H1 (cell line): ENCODE measurements at regions not wholly inside any gene's neighbourhood (a gene's known extent, or its start where the extent isn't known, plus 50 kb on each side); places are given as distances from the start of the nearest gene placed in this dataset.

ENCODE experiments used
- CTCF ChIA-PET: fragments of 300-600 bp; sonication (Branson Sonifier 250); formaldehyde crosslinking; loops from one replicate; lab custom pipeline; 2021; ENCODE audit not compliant: partially characterized antibody; lab: Charles Lee
- POLR2A ChIA-PET: fragments of 300-600 bp; sonication (Branson Sonifier 250); formaldehyde crosslinking; loops from one replicate; lab custom pipeline; 2021; ENCODE audit warnings: inconsistent platforms; ENCODE audit not compliant: partially characterized antibody; lab: Charles Lee
- DNase-seq, 2 experiments: peaks; one replicate each; pipeline versions ENCODE4 v3.0.0 to v3.0.0-alpha.2; 2010 to 2022; ENCODE audit warnings: low spot score in 2 of 2, low read depth in 1 of 2, mixed read lengths in 1 of 2
- FAIRE-seq: peaks from 2 replicates; lab custom pipeline; 2011; peaks lifted over from hg19 to GRCh38; lab: Jason Lieb, UNC
- H2AFZ ChIP-seq: 2 replicates; pipeline ENCODE4 v1.8.1; 2012; ENCODE audit warnings: low read length, inconsistent platforms
- H2AK5ac ChIP-seq: 2 replicates; pipeline ENCODE4 v1.6.1; 2013; ENCODE audit warnings: low read depth, low read length
- H2BK120ac ChIP-seq: replicated peaks from 2 replicates; pipeline ENCODE3; 2013; ENCODE audit warnings: low read depth, low read length, inconsistent platforms
- H2BK12ac ChIP-seq: 2 replicates; pipeline ENCODE4 v1.6.1; 2013; ENCODE audit warnings: low read depth, low read length
- H2BK15ac ChIP-seq: 2 replicates; pipeline ENCODE4 v1.6.1; 2013; ENCODE audit warnings: low read length
- H2BK20ac ChIP-seq: 2 replicates; pipeline ENCODE4 v1.6.1; 2013; ENCODE audit warnings: low read length
- H2BK5ac ChIP-seq: 2 replicates; pipeline ENCODE4 v1.6.1; 2013; ENCODE audit warnings: low read depth, low read length
- H3K14ac ChIP-seq: 2 replicates; pipeline ENCODE4 v1.6.1; 2013; ENCODE audit warnings: inconsistent platforms; ENCODE audit not compliant: insufficient read length
- H3K18ac ChIP-seq: 2 replicates; pipeline ENCODE4 v1.6.1; 2013; ENCODE audit warnings: low read length; ENCODE audit errors: extremely low read depth
- H3K23ac ChIP-seq: 2 replicates; pipeline ENCODE4 v1.6.1; 2013; ENCODE audit warnings: inconsistent platforms; ENCODE audit not compliant: insufficient read length
- H3K23me2 ChIP-seq: 2 replicates; pipeline ENCODE4 v1.6.1; 2013; ENCODE audit warnings: low read depth, low read length
- H3K27ac ChIP-seq: 2 replicates; pipeline ENCODE4 v1.6.1; 2011; ENCODE audit warnings: low read depth, low read length, inconsistent platforms
- H3K27me3 ChIP-seq, 4 experiments: replicated peaks in 1 of 4; 1 replicate in 1 of 4; 2 replicates in 3 of 4; pipeline versions ENCODE4 v1.6.1 to v1.8.1; 2011 to 2013; ENCODE audit warnings: low read length in 3 of 4, mild to moderate bottlenecking in 3 of 4, inconsistent platforms in 2 of 4, mixed read lengths in 2 of 4, moderate library complexity in 1 of 4; ENCODE audit not compliant: control insufficient read depth in 3 of 4, insufficient read depth in 3 of 4; ENCODE audit errors: extremely low read depth in 1 of 4
- H3K36me3 ChIP-seq, 4 experiments: 2 replicates each; pipeline versions ENCODE4 v1.6.1 to v1.8.1; 2011 to 2013; ENCODE audit warnings: mild to moderate bottlenecking in 4 of 4, low read length in 3 of 4, moderate library complexity in 2 of 4, control low read depth in 1 of 4, inconsistent platforms in 1 of 4; ENCODE audit not compliant: insufficient read depth in 4 of 4, control insufficient read depth in 2 of 4
- H3K4ac ChIP-seq: replicated peaks from 2 replicates; pipeline ENCODE3; 2013; ENCODE audit warnings: low read length, low read depth, mixed read lengths, inconsistent platforms; ENCODE audit not compliant: insufficient read length
- H3K4me1 ChIP-seq, 4 experiments: replicated peaks in 1 of 4; 1 replicate in 1 of 4; 2 replicates in 3 of 4; pipeline versions ENCODE4 v1.6.1 to v1.8.1; 2011 to 2013; ENCODE audit warnings: low read length in 3 of 4, inconsistent platforms in 2 of 4, mixed read lengths in 1 of 4; ENCODE audit not compliant: insufficient read depth in 4 of 4, control insufficient read depth in 3 of 4
- H3K4me2 ChIP-seq, 2 experiments: 2 replicates each; pipeline versions ENCODE4 v1.6.1 to v1.8.1; 2011 to 2013; ENCODE audit warnings: low read depth in 2 of 2, low read length in 2 of 2, control low read depth in 1 of 2, inconsistent platforms in 1 of 2, mild to moderate bottlenecking in 1 of 2; ENCODE audit not compliant: insufficient read depth in 1 of 2
- H3K4me3 ChIP-seq, 4 experiments: fragments of 200-600, 300-600 bp in 1 of 4; sonication (generic), shearing (Covaris generic), sonication (Bioruptor Twin) in 1 of 4; 2 replicates each; pipeline versions ENCODE4 v1.5.1 to v1.8.1; 2011 to 2016; ENCODE audit warnings: low read length in 4 of 4, low read depth in 3 of 4, control low read depth in 2 of 4, inconsistent platforms in 2 of 4, mild to moderate bottlenecking in 2 of 4, mixed read lengths in 1 of 4, moderate library complexity in 1 of 4; ENCODE audit not compliant: insufficient read depth in 2 of 4; ENCODE audit errors: extremely low read depth in 1 of 4
- H3K56ac ChIP-seq: replicated peaks from 2 replicates; pipeline ENCODE3; 2013; ENCODE audit warnings: low read depth, mild to moderate bottlenecking, mixed read lengths, low read length, inconsistent platforms; ENCODE audit not compliant: insufficient read length
- H3K79me1 ChIP-seq: 2 replicates; pipeline ENCODE4 v1.6.1; 2013; ENCODE audit warnings: low read depth, low read length, control low read depth
- H3K79me2 ChIP-seq, 2 experiments: 2 replicates each; pipeline versions ENCODE4 v1.6.1 to v1.8.1; 2012 to 2013; ENCODE audit warnings: low read length in 2 of 2, mild to moderate bottlenecking in 2 of 2, inconsistent platforms in 1 of 2; ENCODE audit not compliant: insufficient read depth in 2 of 2, control insufficient read depth in 1 of 2
- H3K9ac ChIP-seq, 4 experiments: replicated peaks in 1 of 4; 1 replicate in 1 of 4; 2 replicates in 3 of 4; pipeline versions ENCODE4 v1.6.1 to v1.8.1; 2011 to 2013; ENCODE audit warnings: low read depth in 3 of 4, low read length in 3 of 4, control low read depth in 2 of 4, mild to moderate bottlenecking in 2 of 4, moderate library complexity in 2 of 4, inconsistent platforms in 1 of 4; ENCODE audit errors: extremely low read depth in 1 of 4
- H3K9me3 ChIP-seq, 2 experiments: 2 replicates each; pipeline versions ENCODE4 v1.6.1 to v1.8.1; 2012 to 2013; ENCODE audit warnings: mild to moderate bottlenecking in 2 of 2, moderate library complexity in 2 of 2, control low read depth in 1 of 2, inconsistent platforms in 1 of 2, low read depth in 1 of 2, low read length in 1 of 2, mixed read lengths in 1 of 2; ENCODE audit not compliant: insufficient read depth in 2 of 2
- H4K20me1 ChIP-seq, 2 experiments: replicated peaks in 1 of 2; 2 replicates each; pipeline versions ENCODE3 to v1.8.1; 2011 to 2013; ENCODE audit warnings: inconsistent platforms in 2 of 2, low read length in 2 of 2, mild to moderate bottlenecking in 1 of 2; ENCODE audit not compliant: insufficient read depth in 2 of 2, control insufficient read depth in 1 of 2
- H4K5ac ChIP-seq: 2 replicates; pipeline ENCODE4 v1.6.1; 2013; ENCODE audit warnings: low read length, low read depth, mixed read lengths, inconsistent platforms; ENCODE audit not compliant: insufficient read length
- H4K8ac ChIP-seq: 2 replicates; pipeline ENCODE4 v1.8.0; 2013; ENCODE audit warnings: mild to moderate bottlenecking, moderate library complexity, low read length, inconsistent platforms; ENCODE audit not compliant: insufficient read depth; ENCODE audit errors: extremely low read depth
- H4K91ac ChIP-seq: replicated peaks from 2 replicates; pipeline ENCODE3; 2013; ENCODE audit warnings: low read length, mixed read lengths, inconsistent platforms; ENCODE audit not compliant: insufficient read length
- BCL11A ChIP-seq, 2 experiments: IDR thresholded peaks; one replicate each; pipeline ENCODE4 v1.6.1; 2011; ENCODE audit warnings: low read depth in 2 of 2, low read length in 2 of 2, mild to moderate bottlenecking in 2 of 2
- WGBS, 2 experiments: shearing (Covaris generic) in 1 of 2; methylation state at CpG; one replicate each; pipeline versions ENCODE4 v1.1.6 to v1.1.7; 2013 to 2015; ENCODE audit warnings: low lambda C conversion rate in 2 of 2, mixed read lengths in 2 of 2, inconsistent platforms in 1 of 2, low coverage in 1 of 2, missing lambda C conversion rate in 1 of 2; ENCODE audit not compliant: insufficient replicate concordance in 2 of 2, insufficient coverage in 1 of 2, insufficient read length in 1 of 2; ENCODE audit errors: extremely low coverage in 1 of 2, missing lambda C conversion rate in 1 of 2; 5-methylcytosine and 5-hydroxymethylcytosine counted together

DNA sequence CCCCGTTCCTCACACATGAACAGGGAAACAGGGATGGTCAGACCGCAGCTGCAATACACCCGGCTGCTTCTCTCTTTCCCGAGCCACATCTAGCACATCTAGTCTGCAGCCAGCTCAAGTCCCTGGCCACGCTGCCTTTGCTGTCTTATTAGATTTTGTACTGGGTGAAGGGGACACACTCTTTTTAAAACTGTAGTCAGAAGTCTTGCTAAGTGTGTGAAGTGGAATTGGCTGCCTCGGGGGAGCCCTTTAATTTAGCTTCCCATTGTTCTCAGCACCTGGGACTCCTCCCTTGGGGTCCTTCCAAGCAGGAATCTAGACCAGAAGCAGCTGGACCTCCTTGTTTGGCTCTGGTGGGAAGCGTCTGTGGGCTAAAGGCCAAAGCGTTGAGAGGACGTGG, 420.0 kb downstream of the CTTN start:
- H2BK120ac ChIP-seq: no peak overlapping the region
- H3K27ac ChIP-seq: no peak overlapping the region
- H4K91ac ChIP-seq: no peak overlapping the region
- peaks cover 3 to 9% of the 10 kb centered on the region in 2 experiments for H4K20me1 ChIP-seq
- FAIRE-seq (no peak), DNase-seq (no peak)
- H2BK5ac ChIP-seq: peak overlapping the region; percentile 71; the same call in 1 of the 2 replicates
- no peaks in the 10 kb centered on the region for H3K79me2 ChIP-seq
- WGBS, 2 experiments: 93% methylated on average over 9 of the region's 9 CpGs; no CpG with 5 or more reads in 1 of the 2 experiments
- H3K23me2 ChIP-seq: no peaks in the 10 kb centered on the region; the same call in 1 of the 2 replicates
- no peak overlapping the region for H3K4me3 ChIP-seq
- no peaks in the 10 kb centered on the region; a peak in 1 of 8 replicates for H3K36me3 ChIP-seq
- H3K18ac ChIP-seq: no peak overlapping the region; the same call in 1 of the 2 replicates
- ChIA-PET POLR2A (interaction anchor here (0.6 to 3.1 kb wide), 2 partner anchors 15 to 260 kb away, joined by 3 to 8 read pairs; no protein-coding TSS in a partner anchor), CTCF (interaction anchor here (1.7 to 7.0 kb wide), 5 partner anchors 10 to 263 kb away, joined by 4 to 39 read pairs (median 6); no protein-coding TSS in a partner anchor)
- peaks cover 0 to 6% (median 0%) of the 10 kb centered on the region in 4 experiments; a peak in 2 of 7 replicates for H3K4me1 ChIP-seq
- no peak overlapping the region for H3K9ac ChIP-seq
- H2AFZ ChIP-seq: no peak overlapping the region
- no peak overlapping the region for H3K14ac ChIP-seq
- H3K23ac ChIP-seq: no peak overlapping the region
- no peak overlapping the region for H2BK15ac ChIP-seq
- no peak overlapping the region for H3K4me2 ChIP-seq
- no peak overlapping the region for H2BK12ac ChIP-seq
- no peak overlapping the region for H3K56ac ChIP-seq
- no peak overlapping the region for H2BK20ac ChIP-seq
- H3K9me3 ChIP-seq: no peaks in the 10 kb centered on the region
- H4K8ac ChIP-seq: no peak overlapping the region
- no peak overlapping the region for H3K4ac ChIP-seq
- 0 out of 2 replicates have a peak overlapping the region, but pooled peaks have one; percentile 20 for H2AK5ac ChIP-seq
- no peaks in the 10 kb centered on the region for H3K79me1 ChIP-seq
- H3K27me3 ChIP-seq: no peaks in the 10 kb centered on the region
- H4K5ac ChIP-seq: no peak overlapping the region
- TF ChIP-seq BCL11A (IDR thresholded peaks at IDR 0.05; ENCODE audit: low read depth in 2 of 2, low read length in 2 of 2): no peak
